DOHH2 (cell line): ENCODE measurements at regions not wholly inside any gene's neighbourhood (a gene's known extent, or its start where the extent isn't known, plus 50 kb on each side); places are given as distances from the start of the nearest gene placed in this dataset.

Experiments
- H3F3A ChIP-seq: fragments of 200-600 bp; sonication (generic), shearing (Covaris generic); 2 replicates; pipeline ENCODE4 v1.6.0; 2016; ENCODE audit warnings: antibody characterized with exemption, mild to moderate bottlenecking; ENCODE audit not compliant: control insufficient read depth, insufficient read depth
- H3K27ac ChIP-seq: fragments of 200-600 bp; sonication (generic); 2 replicates; pipeline ENCODE4 v1.5.1; 2014; ENCODE audit warnings: low read depth, mild to moderate bottlenecking, low read length, moderate library complexity
- H3K27me3 ChIP-seq: fragments of 200-600 bp; sonication (generic); 2 replicates; pipeline ENCODE4 v1.6.1; 2014; ENCODE audit warnings: mild to moderate bottlenecking, low read length, mixed read lengths; ENCODE audit not compliant: control insufficient read depth
- H3K36me3 ChIP-seq: fragments of 200-600 bp; sonication (generic); 2 replicates; pipeline ENCODE4 v1.6.1; 2014; ENCODE audit warnings: mild to moderate bottlenecking, low read length, moderate library complexity, mixed read lengths; ENCODE audit not compliant: control insufficient read depth
- H3K4me1 ChIP-seq: fragments of 200-600 bp; sonication (generic); 2 replicates; pipeline ENCODE4 v1.6.1; 2014; ENCODE audit warnings: mild to moderate bottlenecking, low read length, mixed read lengths; ENCODE audit not compliant: control insufficient read depth
- H3K4me2 ChIP-seq: fragments of 200-600 bp; sonication (generic); 2 replicates; pipeline ENCODE4 v1.6.0; 2014; ENCODE audit warnings: mild to moderate bottlenecking, low read length, moderate library complexity
- H3K4me3 ChIP-seq: fragments of 200-600 bp; sonication (generic); 2 replicates; pipeline ENCODE4 v1.5.1; 2014; ENCODE audit warnings: mild to moderate bottlenecking, low read length, mixed read lengths
- H3K79me2 ChIP-seq: fragments of 200-600 bp; sonication (generic); 2 replicates; pipeline ENCODE4 v1.6.1; 2014; ENCODE audit warnings: mild to moderate bottlenecking, low read length, mixed read lengths; ENCODE audit not compliant: control insufficient read depth
- H3K9me2 ChIP-seq: fragments of 200-600 bp; sonication (generic); replicated peaks from 2 replicates; pipeline ENCODE4 v1.6.1; 2014; ENCODE audit warnings: mild to moderate bottlenecking, low read length, mixed read lengths; ENCODE audit not compliant: control insufficient read depth
- H3K9me3 ChIP-seq: fragments of 200-600 bp; sonication (generic); 2 replicates; pipeline ENCODE4 v1.6.1; 2014; ENCODE audit warnings: antibody characterized with exemption, low read length, mixed read lengths; ENCODE audit not compliant: control insufficient read depth, insufficient read depth
- H4K20me1 ChIP-seq: fragments of 200-600 bp; sonication (generic); 2 replicates; pipeline ENCODE4 v1.6.0; 2014; ENCODE audit warnings: low read depth, mild to moderate bottlenecking, antibody characterized with exemption, low read length, moderate library complexity; ENCODE audit not compliant: control insufficient read depth, insufficient read depth
- CTCF ChIP-seq: fragments of 200-600 bp; sonication (generic); IDR thresholded peaks from one replicate; pipeline ENCODE4 v1.5.1; 2014; ENCODE audit warnings: antibody characterized with exemption, mild to moderate bottlenecking, low read depth, low read length; ENCODE audit not compliant: poor library complexity, severe bottlenecking
- EZH2phosphoT487 ChIP-seq: fragments of 200-600 bp; sonication (generic); IDR thresholded peaks from 2 replicates; pipeline ENCODE4 v1.6.1; 2017; ENCODE audit warnings: borderline replicate concordance, mild to moderate bottlenecking, antibody characterized with exemption, low read length, moderate library complexity, mixed read lengths

DNA sequence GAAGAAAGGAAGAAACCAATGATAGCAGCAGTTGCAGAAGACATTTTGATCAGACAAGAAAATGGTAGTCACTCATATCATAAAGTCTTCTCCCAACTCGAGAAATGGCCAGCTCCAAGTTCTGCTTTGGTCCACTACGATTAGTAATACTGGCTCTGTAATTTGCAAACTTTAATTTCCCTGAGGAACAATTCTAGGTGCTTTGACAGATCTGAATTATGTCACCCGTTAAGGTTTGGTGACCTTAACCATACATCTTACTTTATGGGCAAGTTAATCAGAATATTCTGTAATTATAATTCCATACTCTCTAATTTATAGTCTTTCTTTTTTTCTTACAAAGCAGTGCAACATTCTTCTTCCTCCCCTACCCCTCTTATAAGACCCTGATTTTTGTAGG lies 84.5 kb downstream of the RND3 start:
- Histone ChIP-seq H3K4me1 (no peaks in the 10 kb centered on the region), H3K79me2 (no peaks in the 10 kb centered on the region), H3K27me3 (no peaks in the 10 kb centered on the region), H3K9me2 (no peaks in the 10 kb centered on the region), H3K27ac (no peak overlapping the region), H3F3A (no peaks in the 10 kb centered on the region), H3K9me3 (no peaks in the 10 kb centered on the region), H3K4me2 (no peak overlapping the region), H3K4me3 (no peak overlapping the region), H4K20me1 (no peaks in the 10 kb centered on the region), H3K36me3 (no peaks in the 10 kb centered on the region)
- no peak for TF ChIP-seq CTCF
- no peak for TF ChIP-seq EZH2phosphoT487

DNA sequence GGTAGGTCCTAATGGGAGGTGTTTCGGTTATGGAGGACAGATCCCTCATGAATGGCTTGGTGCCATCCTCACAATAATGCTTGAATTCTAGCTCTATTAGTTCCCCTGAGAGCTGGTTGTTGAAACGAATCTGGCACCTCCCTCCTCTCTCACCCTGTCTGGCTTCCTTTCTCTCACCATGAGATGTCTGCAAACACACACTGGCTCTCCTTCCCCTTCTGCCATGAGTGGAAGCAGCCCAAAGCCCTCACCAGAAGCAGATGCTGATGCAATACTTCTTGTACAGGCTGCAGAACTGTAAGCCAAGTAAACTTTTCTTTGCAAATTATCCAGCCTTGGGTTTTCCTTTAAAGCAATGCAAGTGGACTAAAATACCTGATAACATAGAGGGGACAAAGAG lies 86.6 kb downstream of the RND3 start:
- TF ChIP-seq EZH2phosphoT487 = no peak
- TF ChIP-seq CTCF = no peak
- Histone ChIP-seq H4K20me1 (no peaks in the 10 kb centered on the region), H3K9me2 (no peaks in the 10 kb centered on the region), H3K79me2 (no peaks in the 10 kb centered on the region), H3K36me3 (no peaks in the 10 kb centered on the region), H3K4me1 (no peaks in the 10 kb centered on the region), H3K9me3 (no peaks in the 10 kb centered on the region), H3K4me3 (no peak overlapping the region), H3K27me3 (no peaks in the 10 kb centered on the region), H3F3A (no peaks in the 10 kb centered on the region), H3K27ac (no peak overlapping the region), H3K4me2 (no peak overlapping the region)

DNA sequence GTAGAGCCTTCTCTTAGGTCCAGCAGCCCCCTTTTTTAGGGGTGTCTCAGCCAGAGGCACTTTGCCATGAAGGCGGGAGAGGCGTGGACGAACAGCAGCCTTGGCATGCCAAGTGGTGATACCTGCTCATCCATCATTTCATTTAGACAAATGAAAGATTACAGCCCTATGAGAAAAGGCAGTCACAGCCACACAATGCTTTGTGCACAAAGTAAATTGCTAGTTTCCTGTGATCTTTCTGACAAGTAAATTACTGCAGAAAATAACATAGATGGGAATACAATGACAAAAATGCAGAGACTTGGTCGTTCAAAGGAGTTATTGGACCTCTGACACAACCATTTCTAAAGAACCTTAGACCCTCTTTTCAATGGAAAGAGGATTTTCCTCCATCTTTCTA lies 94.9 kb downstream of the RND3 start:
- TF ChIP-seq CTCF (no peak), EZH2phosphoT487 (no peak)
- H3K27ac ChIP-seq = no peak overlapping the region
- H3K4me2 ChIP-seq = no peak overlapping the region
- H3K9me2 ChIP-seq = no peaks in the 10 kb centered on the region
- H3K36me3 ChIP-seq = no peaks in the 10 kb centered on the region
- H3K4me3 ChIP-seq = no peak overlapping the region
- H4K20me1 ChIP-seq = no peaks in the 10 kb centered on the region
- no peaks in the 10 kb centered on the region for H3K9me3 ChIP-seq
- H3K4me1 ChIP-seq = no peaks in the 10 kb centered on the region
- no peaks in the 10 kb centered on the region for H3K79me2 ChIP-seq
- no peaks in the 10 kb centered on the region for H3K27me3 ChIP-seq
- no peaks in the 10 kb centered on the region for H3F3A ChIP-seq

- Histone ChIP-seq H3K79me2 (no peaks in the 10 kb centered on the region), H3K9me3 (no peaks in the 10 kb centered on the region; the same call in 1 of the 2 replicates), H3K36me3 (no peaks in the 10 kb centered on the region), H3K27ac (no peak overlapping the region), H3K4me3 (no peak overlapping the region), H3K27me3 (no peaks in the 10 kb centered on the region), H4K20me1 (no peaks in the 10 kb centered on the region), H3K9me2 (no peaks in the 10 kb centered on the region), H3F3A (no peaks in the 10 kb centered on the region), H3K4me2 (no peak overlapping the region), H3K4me1 (no peaks in the 10 kb centered on the region)
- TF ChIP-seq EZH2phosphoT487 = no peak
- no peak for TF ChIP-seq CTCF
These were observed 95.7 kb downstream of the RND3 start for GRCh38 chr2:150391779-150392178.
